SK-N-SH (cell line): ENCODE measurements at regions not wholly inside any gene's neighbourhood (a gene's known extent, or its start where the extent isn't known, plus 50 kb on each side); places are given as distances from the start of the nearest gene placed in this dataset.

Experiments
- CTCF ChIP-seq: fragments of 200-600 bp; sonication (generic); IDR thresholded peaks from 2 replicates; pipeline ENCODE4 v1.6.1; 2017; ENCODE audit warnings: antibody characterized with exemption, mild to moderate bottlenecking, moderate library complexity
- ELF1 ChIP-seq: IDR thresholded peaks from 2 replicates; pipeline ENCODE4 v1.4.0; 2012
- FOXM1 ChIP-seq: IDR thresholded peaks from 2 replicates; pipeline ENCODE4 v1.4.0; 2012; ENCODE audit warnings: low read depth, mild to moderate bottlenecking
- RAD21 ChIP-seq: IDR thresholded peaks from 2 replicates; pipeline ENCODE4 v1.6.1; 2012; ENCODE audit warnings: mild to moderate bottlenecking, low read length
- REST ChIP-seq: IDR thresholded peaks from 2 replicates; pipeline ENCODE4 v1.6.1; 2012; ENCODE audit warnings: mild to moderate bottlenecking, low read depth, low read length, moderate library complexity

GRCh38 chr21:25384782-25385181, 222.5 kb downstream of the MRPL39 start:
- TF ChIP-seq RAD21 (no peak), ELF1 (no peak), REST (no peak), CTCF (no peak), FOXM1 (no peak)
